ENCODE measurements at regions not wholly inside any gene's neighbourhood (a gene's known extent, or its start where the extent isn't known, plus 50 kb on each side); places are given as distances from the start of the nearest gene placed in this dataset.

GRCh38 chr1:106304106-106304505 lies 752.4 kb upstream of the PRMT6 start:
- ChIA-PET CTCF (ENCODE audit: unreplicated experiment) (no interaction called here), POLR2A (no interaction called here)
- Histone ChIP-seq H3K4me3 (ENCODE audit: low read depth, low read length, poor library complexity, severe bottlenecking) (no peak overlapping the region), H3K9me3 (ENCODE audit: low read length) (peaks cover 14% of the 10 kb centered on the region; the same call in 1 of the 2 replicates), H3K27ac (ENCODE audit: low read depth, low read length, poor library complexity, severe bottlenecking) (no peak overlapping the region), H3K79me2 (ENCODE audit: insufficient read depth, low read depth, low read length) (no peaks in the 10 kb centered on the region), H3K4me1 (ENCODE audit: insufficient read depth, low read length, poor library complexity, severe bottlenecking) (no peaks in the 10 kb centered on the region), H3K9me2 (ENCODE audit: insufficient read depth, low read length) (no peaks in the 10 kb centered on the region), H3K4me2 (ENCODE audit: low read length) (no peak overlapping the region), H4K20me1 (ENCODE audit: insufficient read depth, low read length) (no peaks in the 10 kb centered on the region), H3K36me3 (ENCODE audit: insufficient read depth, low read length) (no peaks in the 10 kb centered on the region), H2AFZ (ENCODE audit: low read length) (no peak overlapping the region)
- intact Hi-C loops (cut with micrococcal nuclease; ENCODE audit: unreplicated experiment): no loop called here
- no TSS peak for BruUV-seq (replicated peaks)
- no peak for TF ChIP-seq EZH2phosphoT487 (IDR thresholded peaks at IDR 0.05; ENCODE audit: borderline replicate concordance, low read depth, low read length)
- no peak for TF ChIP-seq CTCF (conservative IDR thresholded peaks at IDR 0.05; ENCODE audit: low read length)
- DNase-seq (ENCODE audit: low spot score): no peak

GRCh38 chr1:106319612-106320011 lies 736.9 kb upstream of the PRMT6 start:
- BruUV-seq (replicated peaks): no TSS peak
- Histone ChIP-seq H3K4me2 (ENCODE audit: low read length) (no peak overlapping the region), H3K27ac (ENCODE audit: low read depth, low read length, poor library complexity, severe bottlenecking) (no peak overlapping the region), H3K9me2 (ENCODE audit: insufficient read depth, low read length) (no peaks in the 10 kb centered on the region), H3K79me2 (ENCODE audit: insufficient read depth, low read depth, low read length) (no peaks in the 10 kb centered on the region), H3K4me1 (ENCODE audit: insufficient read depth, low read length, poor library complexity, severe bottlenecking) (no peaks in the 10 kb centered on the region), H4K20me1 (ENCODE audit: insufficient read depth, low read length) (no peaks in the 10 kb centered on the region), H3K9me3 (ENCODE audit: low read length) (no peaks in the 10 kb centered on the region), H3K36me3 (ENCODE audit: insufficient read depth, low read length) (no peaks in the 10 kb centered on the region), H2AFZ (ENCODE audit: low read length) (no peak overlapping the region), H3K4me3 (ENCODE audit: low read depth, low read length, poor library complexity, severe bottlenecking) (no peak overlapping the region)
- CTCF ChIA-PET (ENCODE audit: unreplicated experiment): no interaction called here
- intact Hi-C loops (cut with micrococcal nuclease; ENCODE audit: unreplicated experiment): no loop called here
- no peak for DNase-seq (ENCODE audit: low spot score)
- TF ChIP-seq CTCF (conservative IDR thresholded peaks at IDR 0.05; ENCODE audit: low read length): no peak
- no peak for TF ChIP-seq EZH2phosphoT487 (IDR thresholded peaks at IDR 0.05; ENCODE audit: borderline replicate concordance, low read depth, low read length)
- POLR2A ChIA-PET: no interaction called here

DNA sequence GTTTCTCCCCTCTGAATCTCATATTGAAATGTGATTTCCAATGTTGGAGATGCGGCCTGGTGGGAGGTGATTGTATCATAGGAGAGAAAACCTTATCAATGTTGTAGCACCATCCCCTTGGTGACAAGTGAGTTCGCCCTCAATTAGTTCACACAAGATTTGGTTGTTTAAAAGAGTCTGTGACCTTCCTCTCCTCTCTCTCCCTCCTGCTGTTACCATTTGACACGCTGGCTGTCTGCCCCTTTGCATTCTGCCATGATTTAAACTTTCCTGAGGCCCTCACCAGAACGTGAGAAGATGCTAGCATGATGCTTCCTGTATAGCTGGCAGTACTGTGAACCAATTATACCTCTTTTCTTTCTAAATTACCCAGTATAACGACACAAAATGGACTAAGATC lies 730.9 kb upstream of the PRMT6 start:
- CTCF ChIA-PET (ENCODE audit: unreplicated experiment): no interaction called here
- H3K9me2 ChIP-seq (ENCODE audit: insufficient read depth, low read length): no peaks in the 10 kb centered on the region
- no TSS peak for BruUV-seq (replicated peaks)

More for the DNA sequence above, 730.9 kb upstream of the PRMT6 start:
- DNase-seq (ENCODE audit: low spot score): no peak
- Histone ChIP-seq H3K9me3 (ENCODE audit: low read length) (no peaks in the 10 kb centered on the region), H4K20me1 (ENCODE audit: insufficient read depth, low read length) (no peaks in the 10 kb centered on the region), H3K4me2 (ENCODE audit: low read length) (no peak overlapping the region), H3K4me1 (ENCODE audit: insufficient read depth, low read length, poor library complexity, severe bottlenecking) (no peaks in the 10 kb centered on the region), H3K79me2 (ENCODE audit: insufficient read depth, low read depth, low read length) (no peaks in the 10 kb centered on the region), H3K36me3 (ENCODE audit: insufficient read depth, low read length) (no peaks in the 10 kb centered on the region), H2AFZ (ENCODE audit: low read length) (no peak overlapping the region), H3K27ac (ENCODE audit: low read depth, low read length, poor library complexity, severe bottlenecking) (no peak overlapping the region), H3K4me3 (ENCODE audit: low read depth, low read length, poor library complexity, severe bottlenecking) (no peak overlapping the region)
- no peak for TF ChIP-seq EZH2phosphoT487 (IDR thresholded peaks at IDR 0.05; ENCODE audit: borderline replicate concordance, low read depth, low read length)
- TF ChIP-seq CTCF (conservative IDR thresholded peaks at IDR 0.05; ENCODE audit: low read length): no peak
- intact Hi-C loops (cut with micrococcal nuclease; ENCODE audit: unreplicated experiment): no loop called here
- POLR2A ChIA-PET: no interaction called here

All from OCI-LY7 (cell line).